Heart right ventricle (tissue), 16 donors: ENCODE measurements at regions not wholly inside any gene's neighbourhood (a gene's known extent, or its start where the extent isn't known, plus 50 kb on each side); places are given as distances from the start of the nearest gene placed in this dataset.

Source experiments
- ATAC-seq, 8 donors: fragments of 200-7000 bp; cut with Tn5 transposase; one replicate each; pipeline ENCODE4 v1.9.1; 2020; ENCODE audit warnings: mild to moderate bottlenecking in 8 of 8, moderate library complexity in 8 of 8, moderate number of reproducible peaks in 1 of 8
- DNase-seq, 2 donors: peaks; one replicate each; pipeline ENCODE4 v3.0.0-alpha.2; 2020
- H3K27ac ChIP-seq, 10 donors: fragments of 200-600 bp; sonication (generic) in 2 of 10; one replicate each; pipeline versions ENCODE4 v1.5.0 to v1.8.0; 2020 to 2022; ENCODE audit warnings: mild to moderate bottlenecking in 3 of 10
- H3K27me3 ChIP-seq, 7 donors: fragments of 200-600 bp; one replicate each; pipeline ENCODE4 v1.8.0; 2021 to 2022; ENCODE audit warnings: mild to moderate bottlenecking in 2 of 7
- H3K36me3 ChIP-seq, 9 donors: fragments of 200-600 bp; sonication (generic) in 1 of 9; one replicate each; pipeline versions ENCODE4 v1.5.0 to v1.8.0; 2020 to 2022; ENCODE audit warnings: mild to moderate bottlenecking in 2 of 9
- H3K4me1 ChIP-seq, 9 donors: fragments of 200-600 bp; sonication (generic) in 1 of 9; one replicate each; pipeline versions ENCODE4 v1.5.0 to v1.8.0; 2020 to 2022; ENCODE audit warnings: mild to moderate bottlenecking in 4 of 9
- H3K4me3 ChIP-seq, 10 donors: fragments of 200-600 bp; sonication (generic) in 2 of 10; one replicate each; pipeline versions ENCODE4 v1.5.0 to v1.8.0; 2020 to 2022; ENCODE audit warnings: mild to moderate bottlenecking in 7 of 10, moderate library complexity in 2 of 10
- H3K9me3 ChIP-seq, 11 donors: fragments of 200-600 bp in 10 of 11; sonication (generic) in 2 of 11; one replicate each; pipeline versions ENCODE4 v1.5.0 to v1.8.0; 2013 to 2022; ENCODE audit warnings: mild to moderate bottlenecking in 2 of 11, control low read depth in 1 of 11, moderate library complexity in 1 of 11
- CTCF ChIP-seq, 9 donors: fragments of 200-600 bp; sonication (generic) in 2 of 9; IDR thresholded peaks; one replicate each; pipeline versions ENCODE4 v1.5.0 to v1.8.0; 2021 to 2022; ENCODE audit warnings: antibody characterized with exemption in 9 of 9, mild to moderate bottlenecking in 5 of 9, moderate library complexity in 1 of 9
- WGBS, 2 donors: extraction: QIAGEN DNeasy Blood & Tissue Kit; methylation state at CpG; one replicate each; pipeline ENCODE4 v1.1.7; 2013; ENCODE audit warnings: inconsistent platforms in 1 of 2; 5-methylcytosine and 5-hydroxymethylcytosine counted together
- intact Hi-C, 10 donors: fragments of 100-400 bp; cut with DNase I; formaldehyde crosslinking; loops; one replicate each; pipeline versions ENCODE4 v1.11.1 to v1.14.2; 2022
- donor health status: Arrhythmogenic right ventricular cardiomyopathy.
- donor health status: ischemic (EF 13 %, LVEDD 7.1; RV severe dilation, severe dysfunction).
- donor health status: healthy with polysubstance abuse.
- donor health status: DM: no; HTN: yes; CAD: no.
- donor health status: DM: no; HTN: no; CAD: no.
- donor health status: ischemic (EF 25% LVEDD 6.9; RV normal size, moderate dysfunction).
- donor health status: ischemic (EF 25% LVEDD 5.7; RV mildly dilated, moderate dysfunction).
- donor health status: healthy.
- donor health status: DM: yes; HTN: yes; CAD: no.
- donor health status: Ischemic cardiomyopathy.
- donor health status: ischemic (EF 35%, LVEDD 5.7; RV mildly dilated, moderate dysfunction).
- donor health status: nonischemic (EF 11% LVEDD 7.7; RV severe dilation, severe dysfunction).
- donor health status: DM: yes; HTN: yes; CAD: no.
- donor health status: PGD.
- donor health status: ischemic (EF 29% LVEDD 5.4; RV normal size, mild dysfunction).
- donor health status: nonischemic (EF 23%, LVEDD 6.1; RV moderate dilation, normal function).

- ATAC-seq (no peak), DNase-seq (no peak)
- intact Hi-C loops = no loop called here
- Histone ChIP-seq H3K4me3 (no peak overlapping the region), H3K27me3 (peaks cover 0 to 6% (median 0%) of the 10 kb centered on the region in 7 donors), H3K4me1 (no peaks in the 10 kb centered on the region), H3K27ac (no peak overlapping the region), H3K36me3 (no peaks in the 10 kb centered on the region), H3K9me3 (no peaks in the 10 kb centered on the region)
- TF ChIP-seq CTCF (IDR thresholded peaks at IDR 0.05) = no peak
These were observed 295.9 kb downstream of the PSAT1 start for GRCh38 chr9:78592811-78593210.

- DNase-seq = no peak
- Histone ChIP-seq H3K27me3 (peaks cover 0 to 25% (median 0%) of the 10 kb centered on the region in 7 donors), H3K27ac (no peak overlapping the region), H3K36me3 (no peaks in the 10 kb centered on the region), H3K9me3 (no peaks in the 10 kb centered on the region), H3K4me1 (no peaks in the 10 kb centered on the region), H3K4me3 (no peak overlapping the region)
- 64 to 67% methylated on average over 5 of the region's 5 CpGs for WGBS, 2 donors
- ATAC-seq = no peak
- TF ChIP-seq CTCF (IDR thresholded peaks at IDR 0.05) = no peak
- intact Hi-C loops = no loop called here
These were observed 298.4 kb downstream of the PSAT1 start for GRCh38 chr9:78595200-78595945.

- Histone ChIP-seq H3K4me3 (no peak overlapping the region), H3K36me3 (no peaks in the 10 kb centered on the region), H3K27me3 (peaks cover 0 to 30% (median 0%) of the 10 kb centered on the region in 7 donors), H3K9me3 (no peaks in the 10 kb centered on the region), H3K27ac (no peak overlapping the region), H3K4me1 (no peaks in the 10 kb centered on the region)
- no peak for DNase-seq
- intact Hi-C loops = no loop called here
- WGBS, 2 donors = 74 to 84% methylated on average over 3 of the region's 3 CpGs
- no peak for ATAC-seq
- no peak for TF ChIP-seq CTCF (IDR thresholded peaks at IDR 0.05)
These were observed 299.4 kb downstream of the PSAT1 start for GRCh38 chr9:78596346-78596745.

- intact Hi-C loops = no loop called here
- no peak for ATAC-seq
- Histone ChIP-seq H3K27me3 (peaks cover 0 to 30% (median 0%) of the 10 kb centered on the region in 7 donors), H3K9me3 (no peaks in the 10 kb centered on the region), H3K27ac (no peak overlapping the region), H3K36me3 (no peaks in the 10 kb centered on the region), H3K4me3 (no peak overlapping the region), H3K4me1 (no peaks in the 10 kb centered on the region)
- 52 to 66% methylated on average over 5 of the region's 5 CpGs for WGBS, 2 donors
- DNase-seq = no peak
- no peak for TF ChIP-seq CTCF (IDR thresholded peaks at IDR 0.05)
These were observed 301.2 kb downstream of the PSAT1 start for GRCh38 chr9:78598120-78598519.
